H7 (cell line): ENCODE measurements at regions not wholly inside any gene's neighbourhood (a gene's known extent, or its start where the extent isn't known, plus 50 kb on each side); places are given as distances from the start of the nearest gene placed in this dataset.
A peak's percentile ranks its signal among the peaks of the same experiment; 100 is the strongest.
"Not testable (repeated sequence)": the region's sequence is repeated elsewhere in the genome, so short reads cannot be mapped to it uniquely, and the experiment has no call there.

Source experiments
- DNase-seq: peaks from one replicate; pipeline ENCODE4 v3.0.0; 2012
- H3K27me3 ChIP-seq: 2 replicates; pipeline ENCODE4 v1.6.0; 2011; ENCODE audit warnings: mild to moderate bottlenecking, low read length; ENCODE audit not compliant: control insufficient read depth, insufficient read depth
- H3K36me3 ChIP-seq: replicated peaks from 2 replicates; pipeline ENCODE4 v1.5.1; 2011; ENCODE audit warnings: low read length; ENCODE audit not compliant: control insufficient read depth, insufficient read depth
- H3K4me3 ChIP-seq: 2 replicates; pipeline ENCODE4 v1.5.1; 2011; ENCODE audit warnings: low read depth, mild to moderate bottlenecking, control low read depth, low read length, moderate library complexity; ENCODE audit not compliant: insufficient read depth

DNA sequence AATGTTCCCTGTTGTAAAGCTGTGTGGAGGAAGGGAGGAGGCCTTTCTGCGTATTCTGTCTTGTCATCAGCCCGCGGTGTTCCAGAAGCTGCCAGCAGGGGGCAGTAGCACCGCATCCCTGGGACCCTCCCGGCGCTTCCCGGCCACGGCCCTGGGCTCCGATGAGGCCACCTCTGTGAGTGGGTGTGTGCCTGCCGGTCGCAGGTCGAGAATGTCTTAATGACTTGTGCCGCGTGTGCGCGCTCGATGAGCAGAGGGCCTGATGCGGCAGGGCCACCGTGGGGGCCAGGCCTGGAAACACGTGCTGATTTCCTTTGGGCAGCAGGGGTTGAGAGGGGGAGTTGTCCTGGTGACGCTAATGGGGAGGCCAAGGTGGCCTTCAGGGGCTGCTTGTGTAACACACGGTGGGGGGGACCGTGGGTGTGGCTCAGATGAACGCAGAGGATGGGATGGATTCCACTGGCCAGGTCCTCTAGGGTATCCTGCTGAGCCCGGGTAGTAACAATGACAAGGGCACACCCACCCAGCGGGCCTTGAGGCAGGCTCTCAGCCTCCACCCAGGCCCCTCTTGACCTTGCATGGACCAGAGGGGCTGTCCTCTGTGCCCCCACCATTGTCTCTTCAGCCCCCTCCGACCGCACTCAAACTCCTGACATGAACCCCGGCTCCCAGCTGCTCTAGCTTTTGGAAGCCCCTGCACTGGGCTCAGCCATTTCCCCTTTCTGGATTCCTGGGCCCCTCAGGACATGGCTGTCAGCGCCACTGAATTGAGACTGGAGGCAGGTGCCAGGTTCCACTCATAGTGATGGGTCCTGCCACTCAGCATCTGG lies 135.9 kb upstream of the PODXL start:
- peak; percentile 93 for DNase-seq
- Histone ChIP-seq H3K4me3 (no peak overlapping the region), H3K36me3 (no peaks in the 10 kb centered on the region), H3K27me3 (peaks cover 3% of the 10 kb centered on the region; the same call in 1 of the 2 replicates)

DNA sequence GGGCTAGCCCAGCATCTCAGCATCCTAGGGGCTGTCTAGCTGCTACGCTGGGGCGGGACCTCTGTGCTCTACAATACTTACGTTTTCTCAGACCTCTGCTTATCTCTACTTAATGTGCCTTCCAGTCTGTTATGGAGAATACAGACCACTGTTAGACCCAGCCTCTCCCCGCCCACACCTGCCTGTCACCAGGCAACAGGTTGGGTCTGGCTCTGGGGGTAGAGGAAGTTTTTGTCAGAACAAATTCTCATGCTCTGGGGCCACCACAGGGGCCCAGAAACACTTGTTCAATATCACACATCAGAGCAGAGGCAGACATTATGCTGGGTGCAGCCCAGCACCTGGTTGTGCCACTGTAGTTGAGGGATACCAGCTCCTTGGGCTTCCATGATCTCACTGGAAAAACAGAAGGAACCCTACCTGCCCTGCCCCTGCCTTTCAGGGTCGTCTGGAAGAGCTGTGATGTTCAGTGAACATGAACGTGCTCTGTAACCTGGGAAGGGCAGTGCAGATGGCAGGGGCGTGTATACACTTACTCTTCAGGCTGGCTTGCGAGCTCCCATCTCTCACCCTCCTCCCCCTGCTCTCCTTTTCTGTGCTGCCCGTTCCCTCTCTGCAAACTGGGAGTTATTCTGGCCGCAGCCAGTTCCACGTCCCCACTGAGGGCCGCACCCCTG lies 135.2 kb upstream of the PODXL start:
- no peak for DNase-seq
- peaks cover 3% of the 10 kb centered on the region; the same call in 1 of the 2 replicates for H3K27me3 ChIP-seq
- H3K36me3 ChIP-seq: no peaks in the 10 kb centered on the region
- no peak overlapping the region for H3K4me3 ChIP-seq

DNA sequence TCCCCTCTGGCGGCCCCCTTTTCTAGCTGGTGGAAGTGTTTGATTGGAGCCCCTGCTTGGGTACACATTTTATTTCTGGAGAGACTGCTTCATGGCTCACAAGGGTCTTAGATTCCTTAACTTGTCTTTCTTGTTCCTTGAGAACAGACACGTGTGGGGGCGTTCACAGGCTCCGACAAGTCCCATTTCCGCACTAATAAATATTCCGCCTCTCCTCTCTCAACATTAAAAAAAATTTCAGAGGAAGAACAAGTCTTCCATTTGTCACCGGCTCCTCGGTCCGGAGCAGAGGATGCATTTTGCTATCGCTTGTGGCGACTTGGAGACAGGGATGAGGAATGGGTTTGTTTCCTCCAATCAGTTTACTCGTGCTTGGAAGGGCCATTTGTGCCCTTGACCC lies 134.0 kb upstream of the PODXL start:
- Histone ChIP-seq H3K36me3 (no peaks in the 10 kb centered on the region), H3K27me3 (peaks cover 3% of the 10 kb centered on the region; the same call in 1 of the 2 replicates), H3K4me3 (no peak overlapping the region)
- no peak for DNase-seq

DNA sequence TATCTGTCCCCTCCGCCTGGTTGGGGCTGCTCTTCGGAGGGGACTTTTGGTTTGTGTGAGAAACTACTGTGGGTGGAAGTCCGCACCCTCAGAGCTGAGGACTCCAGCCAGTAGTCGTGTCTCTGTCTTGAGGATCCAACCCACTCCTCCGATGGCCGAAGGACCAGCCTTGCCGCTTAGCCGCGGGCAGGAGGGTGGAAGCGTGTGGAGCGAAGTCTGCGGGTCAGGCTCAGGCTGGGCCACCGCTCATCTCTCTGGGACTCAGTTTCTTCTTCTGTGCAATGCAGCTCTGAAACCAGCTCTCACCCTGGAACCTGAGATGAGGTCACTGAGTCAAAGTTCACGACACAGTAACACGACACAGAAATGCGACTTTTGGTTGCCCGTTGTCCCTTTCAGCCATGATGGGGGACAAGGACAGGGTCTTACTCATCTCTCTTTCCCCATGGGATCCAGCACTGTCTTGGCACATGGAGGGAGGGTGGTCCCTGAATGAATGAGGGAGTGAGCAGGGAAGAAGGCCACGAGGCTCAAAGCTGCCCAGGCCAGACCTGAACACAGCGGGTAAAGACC lies 133.3 kb upstream of the PODXL start:
- no peak overlapping the region for H3K4me3 ChIP-seq
- DNase-seq: no peak
- H3K36me3 ChIP-seq: no peaks in the 10 kb centered on the region
- H3K27me3 ChIP-seq: peaks cover 3% of the 10 kb centered on the region; the same call in 1 of the 2 replicates

DNA sequence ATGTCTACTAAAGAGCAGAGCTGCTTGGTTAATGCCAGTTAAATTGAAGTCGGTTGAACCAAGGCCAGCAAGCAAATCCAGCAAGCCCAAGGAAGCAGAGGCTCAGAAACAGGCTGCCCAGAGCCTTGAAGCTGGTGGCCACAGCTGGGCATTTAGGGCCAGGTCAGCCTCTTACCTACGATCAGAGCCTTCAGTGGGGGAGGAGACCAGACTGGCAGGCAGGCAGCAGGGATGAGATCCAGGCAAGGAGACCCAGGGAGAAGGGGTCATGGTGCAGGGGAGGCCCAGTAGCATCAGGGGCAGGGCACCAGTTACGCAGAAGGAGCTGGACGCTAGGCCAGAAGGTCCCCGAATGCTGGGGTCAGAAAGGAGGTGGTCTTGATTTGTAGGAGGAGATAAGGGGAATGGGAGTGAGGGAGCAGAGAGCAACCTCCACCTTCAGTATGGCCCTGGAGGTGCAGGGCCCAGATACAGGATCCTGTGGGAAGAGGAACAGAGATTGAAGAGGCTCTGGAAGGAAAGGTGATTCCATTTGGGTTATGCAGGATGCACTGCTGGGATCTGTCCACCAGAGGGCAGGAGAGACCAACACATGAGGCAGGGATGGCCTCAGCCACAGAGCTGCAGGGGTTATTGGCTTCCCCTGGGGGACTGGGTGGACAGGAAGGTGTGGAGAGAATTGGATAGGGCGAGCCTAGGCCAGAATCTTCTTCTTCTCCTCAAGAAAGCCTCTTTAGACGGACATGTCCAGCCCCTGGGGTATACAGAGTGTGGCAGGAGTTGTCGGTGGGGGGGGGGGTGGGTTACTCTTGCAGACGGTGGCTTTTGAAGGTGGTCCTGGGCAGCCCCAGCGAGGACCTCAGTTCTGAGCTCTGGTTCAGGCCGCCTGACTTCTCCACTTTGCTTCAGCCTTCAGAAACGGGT lies 132.6 kb upstream of the PODXL start:
- Histone ChIP-seq H3K27me3 (peaks cover 3% of the 10 kb centered on the region; the same call in 1 of the 2 replicates), H3K4me3 (no peak overlapping the region), H3K36me3 (no peaks in the 10 kb centered on the region)
- peak; percentile 94 for DNase-seq

DNA sequence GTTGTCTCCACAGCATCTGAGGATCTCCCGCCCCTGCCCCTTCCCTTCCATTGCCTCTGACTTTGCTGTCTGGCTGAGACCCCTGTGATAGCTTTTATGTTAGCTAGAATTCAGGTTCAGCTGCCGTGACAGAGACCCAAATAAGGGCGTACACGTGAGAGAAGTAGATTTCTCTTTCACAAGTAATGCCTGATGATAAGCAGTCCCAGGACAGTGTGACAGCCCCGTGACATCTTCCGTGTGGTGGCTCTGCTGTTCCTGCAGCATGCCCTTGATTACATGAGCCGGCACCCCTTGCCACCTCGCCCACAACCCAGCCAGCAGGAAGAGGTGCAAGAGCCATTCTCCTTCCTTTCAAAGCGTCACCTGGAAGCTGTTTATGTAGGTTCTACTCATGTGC lies 130.9 kb upstream of the PODXL start:
- Histone ChIP-seq H3K27me3 (no peaks in the 10 kb centered on the region), H3K4me3 (no peak overlapping the region), H3K36me3 (no peaks in the 10 kb centered on the region)
- DNase-seq: no peak

DNA sequence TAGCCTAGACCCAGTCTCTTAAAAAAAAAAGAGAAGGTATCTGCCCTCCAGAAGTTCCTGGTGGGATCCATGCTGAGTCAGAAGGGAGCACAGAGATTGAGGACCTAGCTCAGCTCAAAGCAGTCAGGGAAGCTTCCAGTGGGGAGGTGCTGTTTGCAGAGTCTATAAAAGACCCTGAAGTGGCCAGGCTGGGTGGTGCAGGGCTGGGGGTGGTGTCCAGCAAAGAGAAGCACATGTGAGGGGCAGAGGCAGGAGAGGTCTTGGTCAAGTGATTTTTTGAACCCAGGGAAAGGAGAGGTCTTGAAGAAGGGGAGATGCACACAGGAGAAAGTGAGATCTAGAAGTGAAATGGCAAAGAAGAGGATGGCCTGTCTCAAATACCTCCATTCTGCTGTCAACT lies 130.4 kb upstream of the PODXL start:
- Histone ChIP-seq H3K27me3 (no peaks in the 10 kb centered on the region), H3K36me3 (no peaks in the 10 kb centered on the region), H3K4me3 (no peak overlapping the region)
- DNase-seq: no peak

DNA sequence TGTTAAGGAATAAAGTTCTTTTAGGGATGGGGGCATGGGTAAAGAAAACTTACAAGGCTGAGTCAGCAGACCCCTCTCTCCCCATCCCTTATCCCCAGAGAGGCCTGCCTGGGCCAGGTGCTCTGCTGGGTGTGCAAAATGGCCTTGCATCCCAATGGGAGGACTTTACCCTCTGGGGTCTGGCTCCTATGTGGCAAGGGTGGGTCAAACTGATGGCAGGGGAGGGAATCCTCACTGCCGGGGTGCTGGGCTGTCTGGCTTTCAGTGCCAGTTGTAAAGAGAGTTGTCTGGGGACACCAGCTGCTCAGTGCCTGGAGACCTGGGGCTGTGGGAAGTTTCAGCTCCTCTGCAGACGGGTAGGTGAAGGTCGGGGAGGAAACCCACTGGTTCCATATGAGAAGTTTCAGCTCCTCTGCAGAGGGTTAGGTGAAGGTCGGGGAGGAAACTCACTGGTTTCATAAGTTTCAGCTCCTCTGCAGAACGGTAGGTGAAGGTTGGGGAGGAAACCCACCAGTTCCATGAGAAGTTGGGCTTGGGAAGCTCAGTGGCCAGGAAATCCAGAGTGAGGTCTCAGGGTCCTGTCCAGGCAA lies 127.2 kb upstream of the PODXL start:
- DNase-seq: no peak

DNA sequence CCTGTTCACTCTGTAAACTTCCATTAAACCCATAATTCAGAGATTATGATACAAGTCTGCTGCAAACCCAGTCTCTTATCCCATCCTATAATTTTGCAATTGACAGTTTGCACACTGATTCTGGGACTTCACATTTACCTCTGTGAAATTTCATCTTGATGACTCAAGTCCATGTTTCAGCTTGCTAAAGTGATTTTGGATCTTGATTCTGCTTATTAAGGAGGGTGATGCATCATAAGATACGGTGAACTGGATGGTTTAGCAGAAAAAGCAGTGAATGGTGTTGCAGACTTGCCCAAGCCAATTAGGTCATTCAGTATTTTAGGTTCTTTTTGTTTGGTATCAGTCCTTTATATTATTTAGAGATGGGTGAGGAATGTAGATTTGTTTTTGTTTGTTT lies 125.5 kb upstream of the PODXL start:
- Histone ChIP-seq H3K36me3 (no peaks in the 10 kb centered on the region), H3K27me3 (no peaks in the 10 kb centered on the region), H3K4me3 (no peak overlapping the region)
- no peak for DNase-seq

More for the DNA sequence above, 127.2 kb upstream of the PODXL start:
- no peaks in the 10 kb centered on the region for H3K36me3 ChIP-seq
- H3K4me3 ChIP-seq: no peak overlapping the region
- no peaks in the 10 kb centered on the region for H3K27me3 ChIP-seq

DNA sequence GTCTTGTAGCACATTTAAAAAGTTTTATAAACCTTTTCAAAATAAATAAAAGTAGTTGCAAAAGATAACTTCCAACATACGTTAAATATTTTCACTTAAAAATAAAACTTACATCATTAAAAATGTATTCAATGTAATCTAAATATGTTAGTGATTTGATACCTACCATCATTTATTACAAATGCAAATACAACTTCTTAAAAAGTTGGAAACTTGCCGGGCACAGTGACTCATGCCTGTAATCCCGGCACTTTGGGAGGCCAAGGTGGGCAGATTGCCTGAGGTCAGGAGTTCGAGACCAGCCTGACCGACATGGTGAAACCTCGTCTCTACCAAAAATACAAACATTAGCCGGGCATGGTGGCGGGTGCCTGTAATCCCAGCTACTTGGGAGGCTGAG lies 122.6 kb upstream of the PODXL start:
- not testable (repeated sequence) for H3K27me3 ChIP-seq, H3K4me3 ChIP-seq, DNase-seq, H3K36me3 ChIP-seq

DNA sequence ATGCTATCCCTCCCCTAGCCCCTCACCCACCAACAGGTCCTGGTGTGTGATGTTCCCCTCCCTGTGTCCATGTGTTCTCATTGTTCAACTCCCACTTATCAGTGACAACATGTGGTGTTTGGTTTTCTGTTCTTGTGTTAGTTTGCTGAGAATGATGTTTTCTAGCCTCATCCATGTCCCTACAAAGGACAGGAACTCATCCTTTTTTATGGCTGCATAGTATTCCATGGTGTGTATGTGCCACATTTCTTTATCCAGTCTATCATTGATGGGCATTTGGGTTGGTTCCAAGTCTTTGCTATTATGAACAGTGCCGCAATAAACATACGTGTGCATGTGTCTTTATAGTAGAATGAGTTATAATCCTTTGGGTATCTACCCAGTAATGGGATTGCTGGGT lies 120.4 kb upstream of the PODXL start:
- not testable (repeated sequence) for H3K4me3 ChIP-seq, H3K27me3 ChIP-seq, H3K36me3 ChIP-seq, DNase-seq

DNA sequence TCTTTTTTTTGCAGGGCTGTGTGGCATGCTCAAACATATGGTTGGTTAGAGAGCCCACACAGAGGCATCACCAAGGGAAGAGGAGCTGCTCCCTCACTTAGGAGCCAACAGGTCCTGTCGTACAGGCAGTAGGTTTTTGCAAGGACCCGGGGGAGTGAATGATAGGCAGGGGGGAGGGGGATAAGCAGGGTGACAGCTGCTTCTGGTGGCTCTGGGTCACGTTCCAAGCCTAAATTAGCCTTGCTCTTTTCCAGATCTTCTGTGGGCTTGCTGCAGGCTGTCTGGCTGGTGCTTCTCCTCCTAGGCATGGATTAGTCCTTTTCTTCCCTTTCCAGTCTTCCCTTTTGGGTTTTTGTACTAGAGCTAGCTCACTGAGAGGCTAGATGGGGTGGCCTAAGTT lies 117.7 kb upstream of the PODXL start:
- Histone ChIP-seq H3K27me3 (no peaks in the 10 kb centered on the region), H3K4me3 (no peak overlapping the region), H3K36me3 (no peaks in the 10 kb centered on the region)
- no peak for DNase-seq

DNA sequence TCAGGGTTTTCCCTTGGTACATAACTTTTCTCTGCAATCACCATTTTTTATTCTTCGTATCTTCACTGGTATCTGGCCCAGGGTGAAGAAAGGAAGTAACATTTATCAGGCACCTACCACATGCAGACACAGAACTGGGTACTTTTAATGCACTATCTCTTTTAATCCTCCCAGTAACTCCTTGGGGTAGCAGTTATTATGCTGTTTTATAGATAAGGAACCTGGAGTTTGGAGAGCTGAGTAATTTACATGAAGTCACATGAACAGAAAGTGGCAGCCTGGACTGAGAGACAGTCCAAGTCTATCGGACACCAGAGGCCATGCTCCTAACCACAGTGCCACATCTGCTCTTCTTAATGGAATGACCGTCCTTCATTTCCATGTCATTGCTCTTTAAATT lies 117.1 kb upstream of the PODXL start:
- H3K36me3 ChIP-seq: no peaks in the 10 kb centered on the region
- H3K27me3 ChIP-seq: no peaks in the 10 kb centered on the region
- no peak overlapping the region for H3K4me3 ChIP-seq
- DNase-seq: no peak

DNA sequence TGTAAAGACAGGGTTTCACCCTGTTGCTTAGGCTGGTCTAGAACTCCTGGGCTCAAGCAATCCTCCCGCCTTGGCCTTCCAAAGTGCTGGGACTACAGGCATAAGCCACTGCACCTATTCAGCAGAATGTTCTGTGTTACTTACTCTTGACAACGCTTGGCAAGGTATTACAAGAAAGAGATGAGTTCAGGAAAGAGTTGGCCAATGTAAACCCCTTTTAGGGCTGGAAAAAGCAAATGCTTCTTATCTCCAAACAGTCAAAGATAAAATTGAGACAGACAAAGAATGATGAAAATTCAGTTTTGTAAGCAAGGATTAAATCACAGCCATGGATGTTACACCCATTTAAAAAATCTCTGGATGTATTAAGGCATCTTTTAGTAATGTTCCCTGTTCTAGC lies 114.0 kb upstream of the PODXL start:
- H3K27me3 ChIP-seq: no peaks in the 10 kb centered on the region
- no peak overlapping the region for H3K4me3 ChIP-seq
- no peak for DNase-seq
- H3K36me3 ChIP-seq: no peaks in the 10 kb centered on the region
